HUES6 (cell line): ENCODE measurements at regions not wholly inside any gene's neighbourhood (a gene's known extent, or its start where the extent isn't known, plus 50 kb on each side); places are given as distances from the start of the nearest gene placed in this dataset.
"Not testable (repeated sequence)": the region's sequence is repeated elsewhere in the genome, so short reads cannot be mapped to it uniquely, and the experiment has no call there.

Experiments
- H3K27ac ChIP-seq: 2 replicates; pipeline ENCODE4 v1.7.0; 2013; ENCODE audit warnings: low read depth, mild to moderate bottlenecking, low read length, inconsistent platforms
- H3K27me3 ChIP-seq: 2 replicates; pipeline ENCODE4 v1.6.1; 2013; ENCODE audit warnings: low read length; ENCODE audit not compliant: control insufficient read depth, insufficient read depth
- H3K36me3 ChIP-seq: 2 replicates; pipeline ENCODE4 v1.6.1; 2013; ENCODE audit warnings: low read length; ENCODE audit not compliant: control insufficient read depth, insufficient read depth
- H3K4me1 ChIP-seq: 2 replicates; pipeline ENCODE4 v1.6.1; 2013; ENCODE audit warnings: low read length; ENCODE audit not compliant: control insufficient read depth, insufficient read depth
- H3K4me3 ChIP-seq: 2 replicates; pipeline ENCODE4 v1.5.1; 2013; ENCODE audit warnings: low read depth, low read length
- H3K9ac ChIP-seq: one replicate; pipeline ENCODE4 v1.6.1; 2013; ENCODE audit warnings: mild to moderate bottlenecking, low read length
- H3K9me3 ChIP-seq: 2 replicates; pipeline ENCODE4 v1.6.1; 2013; ENCODE audit warnings: low read depth, low read length; ENCODE audit not compliant: control insufficient read depth, insufficient read depth

- H3K27ac ChIP-seq, H3K9ac ChIP-seq, H3K36me3 ChIP-seq, H3K9me3 ChIP-seq, H3K27me3 ChIP-seq, H3K4me3 ChIP-seq, H3K4me1 ChIP-seq: not testable (repeated sequence)
Observed at GRCh38 chr17:45554479-45554878, 64.0 kb upstream of the PLEKHM1 start.

- not testable (repeated sequence) for H3K4me1 ChIP-seq, H3K4me3 ChIP-seq, H3K9me3 ChIP-seq, H3K9ac ChIP-seq, H3K36me3 ChIP-seq, H3K27ac ChIP-seq, H3K27me3 ChIP-seq
Observed at GRCh38 chr17:45558821-45559220, 68.3 kb upstream of the PLEKHM1 start.

DNA sequence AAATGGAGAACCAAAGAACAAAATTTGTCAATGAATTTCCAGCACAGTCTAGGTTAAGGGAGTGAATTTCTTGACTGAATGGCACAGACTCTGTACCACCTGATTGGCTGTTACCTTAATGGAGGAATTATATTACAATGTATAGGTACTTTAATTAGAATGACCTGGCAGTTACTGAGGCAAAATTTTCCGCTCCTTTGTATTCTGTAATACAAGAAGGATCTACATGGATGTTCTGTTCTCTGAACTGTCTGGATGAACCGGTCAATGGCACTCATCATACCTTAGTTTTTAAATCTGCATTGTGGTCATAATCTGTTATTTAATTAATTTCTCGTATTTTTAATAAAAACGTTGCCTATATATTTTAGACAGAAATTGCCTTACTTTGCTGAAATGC lies 72.3 kb upstream of the PLEKHM1 start:
- not testable (repeated sequence) for H3K27ac ChIP-seq, H3K27me3 ChIP-seq

DNA sequence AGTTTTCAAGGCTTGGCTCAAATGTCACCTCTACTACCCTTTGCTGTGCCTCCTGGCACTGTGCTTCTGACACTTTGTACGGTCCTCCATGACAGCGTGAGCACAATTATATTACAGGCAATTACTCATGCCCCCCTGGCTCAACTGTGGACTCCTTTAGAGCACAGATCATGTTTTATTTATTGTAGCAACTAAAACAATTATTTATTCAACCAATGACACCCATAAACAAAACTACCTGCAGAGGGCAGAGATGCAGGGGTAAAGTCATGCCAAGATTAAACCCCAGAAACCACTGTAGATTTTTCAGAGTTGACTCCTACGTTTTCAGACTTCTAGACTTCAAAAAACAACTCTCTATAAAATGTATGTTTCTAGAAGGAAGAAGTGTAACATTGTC lies 72.8 kb upstream of the PLEKHM1 start:
- not testable (repeated sequence) for H3K27ac ChIP-seq, H3K27me3 ChIP-seq, H3K4me1 ChIP-seq, H3K9ac ChIP-seq, H3K36me3 ChIP-seq, H3K4me3 ChIP-seq, H3K9me3 ChIP-seq

More for the DNA sequence above, 72.3 kb upstream of the PLEKHM1 start:
- not testable (repeated sequence) for H3K4me3 ChIP-seq, H3K9ac ChIP-seq, H3K36me3 ChIP-seq, H3K9me3 ChIP-seq, H3K4me1 ChIP-seq

DNA sequence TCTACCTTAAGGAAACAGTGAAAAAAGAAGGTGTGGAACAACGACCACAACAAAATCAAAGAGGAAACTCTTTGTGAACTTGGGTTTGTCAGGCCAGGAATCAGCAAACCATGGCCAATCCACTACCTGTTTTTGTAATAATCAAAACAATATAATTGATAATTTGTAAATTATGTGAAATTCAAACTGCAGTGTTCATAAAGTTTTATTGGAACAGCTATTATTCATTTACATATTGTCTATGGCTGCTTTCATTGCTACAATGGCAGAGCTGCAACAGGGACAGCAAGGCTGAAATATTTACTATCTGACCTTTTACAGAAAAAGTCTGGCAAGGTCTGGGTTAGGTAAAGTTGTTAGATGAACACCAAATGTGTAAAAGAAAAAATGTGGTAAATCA lies 77.8 kb upstream of the PLEKHM1 start:
- H3K9ac ChIP-seq, H3K4me3 ChIP-seq, H3K27ac ChIP-seq, H3K27me3 ChIP-seq, H3K9me3 ChIP-seq, H3K36me3 ChIP-seq, H3K4me1 ChIP-seq: not testable (repeated sequence)

GRCh38 chr17:45573326-45573725 lies 82.8 kb upstream of the PLEKHM1 start:
- H3K4me1 ChIP-seq, H3K4me3 ChIP-seq, H3K27me3 ChIP-seq, H3K9ac ChIP-seq, H3K9me3 ChIP-seq, H3K27ac ChIP-seq, H3K36me3 ChIP-seq: not testable (repeated sequence)

- peaks cover 4% of the 10 kb centered on the region; the same call in 1 of the 2 replicates for H3K36me3 ChIP-seq
- no peak overlapping the region for H3K4me3 ChIP-seq
- 0 out of 2 replicates have a peak, but pooled peaks cover 3% of the 10 kb centered on the region for H3K4me1 ChIP-seq
- no peaks in the 10 kb centered on the region for H3K9me3 ChIP-seq
- no peaks in the 10 kb centered on the region for H3K27me3 ChIP-seq
- no peak overlapping the region for H3K9ac ChIP-seq
- no peak overlapping the region for H3K27ac ChIP-seq
Observed at GRCh38 chr17:45573924-45574770, 83.6 kb upstream of the PLEKHM1 start.

GRCh38 chr17:45575126-45575885 lies 84.8 kb upstream of the PLEKHM1 start:
- no peaks in the 10 kb centered on the region for H3K27me3 ChIP-seq
- H3K4me1 ChIP-seq, result peaks cover 9% of the 10 kb centered on the region; the same call in 1 of the 2 replicates
- H3K9me3 ChIP-seq, result no peaks in the 10 kb centered on the region
- H3K4me3 ChIP-seq, result no peak overlapping the region
- no peak overlapping the region for H3K9ac ChIP-seq
- peaks cover 4% of the 10 kb centered on the region; the same call in 1 of the 2 replicates for H3K36me3 ChIP-seq
- H3K27ac ChIP-seq, result no peak overlapping the region

GRCh38 chr17:45576527-45577307 lies 86.2 kb upstream of the PLEKHM1 start:
- not testable (repeated sequence) for H3K9me3 ChIP-seq, H3K9ac ChIP-seq, H3K27ac ChIP-seq, H3K36me3 ChIP-seq, H3K27me3 ChIP-seq, H3K4me3 ChIP-seq, H3K4me1 ChIP-seq

DNA sequence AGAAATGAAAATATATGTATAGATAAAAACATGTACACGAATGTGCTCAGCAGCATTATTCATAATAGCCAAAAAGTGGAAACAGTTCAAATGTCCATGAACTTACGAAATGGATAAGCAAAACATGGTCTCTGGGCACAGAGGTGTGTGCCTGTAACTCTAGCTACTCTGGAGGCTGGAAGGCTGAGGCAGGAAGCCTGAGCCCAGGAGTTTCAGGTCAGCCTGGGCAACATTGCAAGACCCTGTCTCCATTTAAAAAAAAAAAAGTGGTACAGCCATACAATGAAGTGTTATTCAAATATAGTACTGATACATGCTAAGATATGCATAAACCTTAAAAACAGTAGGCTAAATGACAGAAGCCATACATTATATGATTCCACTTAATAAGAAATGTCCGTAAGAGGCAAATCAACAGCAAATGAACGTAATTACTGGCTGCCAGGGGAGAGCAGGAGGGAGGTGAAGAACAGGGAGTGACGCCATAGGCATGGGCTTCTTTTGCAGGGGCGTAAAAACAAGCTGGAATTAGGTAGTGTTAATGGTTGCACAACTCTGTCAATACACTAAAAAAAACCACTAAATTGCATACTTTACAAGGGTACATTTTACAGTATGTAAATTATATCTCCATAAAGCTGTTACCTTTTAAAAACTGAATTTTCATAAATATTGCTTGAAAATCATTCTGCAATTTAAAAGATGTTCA lies 87.2 kb upstream of the PLEKHM1 start:
- Histone ChIP-seq H3K4me1 (peaks cover 9% of the 10 kb centered on the region; the same call in 1 of the 2 replicates), H3K9me3 (no peaks in the 10 kb centered on the region), H3K9ac (no peak overlapping the region), H3K27ac (no peak overlapping the region), H3K4me3 (no peak overlapping the region), H3K27me3 (no peaks in the 10 kb centered on the region), H3K36me3 (peaks cover 14% of the 10 kb centered on the region; the same call in 1 of the 2 replicates)
